HUES6 (cell line): ENCODE measurements at regions not wholly inside any gene's neighbourhood (a gene's known extent, or its start where the extent isn't known, plus 50 kb on each side); places are given as distances from the start of the nearest gene placed in this dataset.

Experiments
- H3K27ac ChIP-seq: 2 replicates; pipeline ENCODE4 v1.7.0; 2013; ENCODE audit warnings: low read depth, mild to moderate bottlenecking, low read length, inconsistent platforms
- H3K27me3 ChIP-seq: 2 replicates; pipeline ENCODE4 v1.6.1; 2013; ENCODE audit warnings: low read length; ENCODE audit not compliant: control insufficient read depth, insufficient read depth
- H3K36me3 ChIP-seq: 2 replicates; pipeline ENCODE4 v1.6.1; 2013; ENCODE audit warnings: low read length; ENCODE audit not compliant: control insufficient read depth, insufficient read depth
- H3K4me1 ChIP-seq: 2 replicates; pipeline ENCODE4 v1.6.1; 2013; ENCODE audit warnings: low read length; ENCODE audit not compliant: control insufficient read depth, insufficient read depth
- H3K4me3 ChIP-seq: 2 replicates; pipeline ENCODE4 v1.5.1; 2013; ENCODE audit warnings: low read depth, low read length
- H3K9ac ChIP-seq: one replicate; pipeline ENCODE4 v1.6.1; 2013; ENCODE audit warnings: mild to moderate bottlenecking, low read length
- H3K9me3 ChIP-seq: 2 replicates; pipeline ENCODE4 v1.6.1; 2013; ENCODE audit warnings: low read depth, low read length; ENCODE audit not compliant: control insufficient read depth, insufficient read depth

GRCh38 chr2:136246086-136246669, 128.2 kb upstream of the CXCR4 start:
- no peak overlapping the region for H3K9ac ChIP-seq
- no peaks in the 10 kb centered on the region for H3K27me3 ChIP-seq
- H3K4me3 ChIP-seq: peak overlapping the region; percentile 2; the same call in 1 of the 2 replicates
- no peak overlapping the region for H3K27ac ChIP-seq
- peaks cover 10% of the 10 kb centered on the region for H3K4me1 ChIP-seq
- H3K9me3 ChIP-seq: no peaks in the 10 kb centered on the region
- no peaks in the 10 kb centered on the region for H3K36me3 ChIP-seq

GRCh38 chr2:136245211-136245610, 127.3 kb upstream of the CXCR4 start:
- H3K9me3 ChIP-seq: no peaks in the 10 kb centered on the region
- no peak overlapping the region for H3K4me3 ChIP-seq
- no peaks in the 10 kb centered on the region for H3K36me3 ChIP-seq
- H3K4me1 ChIP-seq: peaks cover 10% of the 10 kb centered on the region
- H3K9ac ChIP-seq: no peak overlapping the region
- no peaks in the 10 kb centered on the region for H3K27me3 ChIP-seq
- H3K27ac ChIP-seq: no peak overlapping the region

GRCh38 chr2:136244536-136244885, 126.6 kb upstream of the CXCR4 start:
- Histone ChIP-seq H3K27ac (no peak overlapping the region), H3K36me3 (no peaks in the 10 kb centered on the region), H3K4me3 (no peak overlapping the region), H3K27me3 (no peaks in the 10 kb centered on the region), H3K9me3 (no peaks in the 10 kb centered on the region), H3K9ac (no peak overlapping the region), H3K4me1 (peaks cover 10% of the 10 kb centered on the region)

- H3K27me3 ChIP-seq: no peaks in the 10 kb centered on the region
- H3K9ac ChIP-seq: no peak overlapping the region
- H3K4me3 ChIP-seq: no peak overlapping the region
- H3K4me1 ChIP-seq: peaks cover 10% of the 10 kb centered on the region
- H3K27ac ChIP-seq: no peak overlapping the region
- H3K36me3 ChIP-seq: no peaks in the 10 kb centered on the region
- no peaks in the 10 kb centered on the region for H3K9me3 ChIP-seq
These were observed 125.9 kb upstream of the CXCR4 start for GRCh38 chr2:136243638-136244535.

GRCh38 chr2:136242687-136243277, 124.8 kb upstream of the CXCR4 start:
- Histone ChIP-seq H3K9me3 (no peaks in the 10 kb centered on the region), H3K27me3 (no peaks in the 10 kb centered on the region), H3K36me3 (no peaks in the 10 kb centered on the region), H3K4me1 (peaks cover 10% of the 10 kb centered on the region), H3K4me3 (no peak overlapping the region), H3K9ac (no peak overlapping the region), H3K27ac (no peak overlapping the region)

- Histone ChIP-seq H3K36me3 (no peaks in the 10 kb centered on the region), H3K27me3 (no peaks in the 10 kb centered on the region), H3K9ac (no peak overlapping the region), H3K4me1 (peaks cover 10% of the 10 kb centered on the region), H3K4me3 (no peak overlapping the region), H3K9me3 (no peaks in the 10 kb centered on the region), H3K27ac (no peak overlapping the region)
These were observed 124.2 kb upstream of the CXCR4 start for GRCh38 chr2:136242100-136242499.

GRCh38 chr2:136239079-136239685, 121.2 kb upstream of the CXCR4 start:
- Histone ChIP-seq H3K36me3 (no peaks in the 10 kb centered on the region), H3K4me3 (no peak overlapping the region), H3K4me1 (peaks cover 5% of the 10 kb centered on the region; the same call in 1 of the 2 replicates), H3K27me3 (no peaks in the 10 kb centered on the region), H3K9me3 (no peaks in the 10 kb centered on the region), H3K9ac (no peak overlapping the region), H3K27ac (no peak overlapping the region)

GRCh38 chr2:136238286-136239078, 120.5 kb upstream of the CXCR4 start:
- peaks cover 5% of the 10 kb centered on the region; the same call in 1 of the 2 replicates for H3K4me1 ChIP-seq
- no peaks in the 10 kb centered on the region for H3K36me3 ChIP-seq
- H3K9me3 ChIP-seq: no peaks in the 10 kb centered on the region
- no peak overlapping the region for H3K4me3 ChIP-seq
- no peak overlapping the region for H3K9ac ChIP-seq
- H3K27ac ChIP-seq: no peak overlapping the region
- H3K27me3 ChIP-seq: no peaks in the 10 kb centered on the region

GRCh38 chr2:136236019-136236418, 118.1 kb upstream of the CXCR4 start:
- no peak overlapping the region for H3K9ac ChIP-seq
- peaks cover 5% of the 10 kb centered on the region; the same call in 1 of the 2 replicates for H3K4me1 ChIP-seq
- no peaks in the 10 kb centered on the region for H3K27me3 ChIP-seq
- H3K36me3 ChIP-seq: no peaks in the 10 kb centered on the region
- H3K9me3 ChIP-seq: no peaks in the 10 kb centered on the region
- no peak overlapping the region for H3K4me3 ChIP-seq
- H3K27ac ChIP-seq: no peak overlapping the region

- Histone ChIP-seq H3K9me3 (no peaks in the 10 kb centered on the region), H3K4me3 (no peak overlapping the region), H3K27me3 (no peaks in the 10 kb centered on the region), H3K27ac (no peak overlapping the region), H3K36me3 (no peaks in the 10 kb centered on the region), H3K4me1 (peaks cover 5% of the 10 kb centered on the region; the same call in 1 of the 2 replicates), H3K9ac (no peak overlapping the region)
These were observed 117.6 kb upstream of the CXCR4 start for GRCh38 chr2:136235546-136235945.
